ENCODE measurements at regions not wholly inside any gene's neighbourhood (a gene's known extent, or its start where the extent isn't known, plus 50 kb on each side); places are given as distances from the start of the nearest gene placed in this dataset.

DNA sequence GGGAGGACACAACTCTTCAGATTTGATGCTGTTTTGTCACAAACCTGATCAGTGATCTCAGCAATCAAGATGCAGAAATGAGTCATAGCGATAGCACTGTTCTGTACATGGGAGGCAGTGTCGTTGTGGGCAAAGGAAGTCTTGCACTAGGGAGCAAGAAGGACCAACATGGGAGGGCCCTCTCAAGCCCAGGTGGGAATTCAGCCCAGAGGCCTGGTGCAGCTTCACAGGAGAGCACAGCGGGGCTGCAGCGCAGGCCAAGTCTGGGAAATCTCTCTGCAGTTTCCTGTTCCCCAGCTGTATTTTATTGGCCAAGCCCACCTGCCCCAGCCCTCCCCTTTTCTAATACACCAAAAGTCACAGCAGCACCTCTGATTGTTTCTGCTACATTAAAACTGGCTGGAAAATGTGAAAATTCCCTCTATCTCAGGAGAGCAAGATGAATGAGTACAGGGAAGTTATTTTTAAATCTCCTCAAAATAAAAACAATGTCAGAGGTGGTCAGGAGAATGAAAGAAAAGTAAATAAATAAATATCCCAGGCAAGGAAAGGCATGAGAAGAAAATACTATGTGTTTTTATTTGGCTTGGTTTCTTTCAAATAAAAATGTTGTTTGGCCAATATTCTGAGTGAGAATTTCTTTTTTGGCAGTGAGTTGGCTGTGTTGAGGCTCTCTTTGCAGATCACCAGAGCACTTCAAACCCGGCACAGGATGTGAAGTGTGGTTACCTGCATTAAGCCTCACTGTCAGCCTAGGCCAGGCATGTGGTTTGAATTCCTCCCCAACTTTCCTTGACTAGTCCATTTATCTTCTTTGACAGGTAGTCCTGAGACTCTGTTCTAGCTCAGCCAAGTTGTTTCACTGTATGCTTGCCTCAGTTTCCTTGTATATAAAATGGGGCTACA lies 422.1 kb downstream of the PLPP3 start:
- no peak overlapping the region for H4K8ac ChIP-seq (ENCODE audit: extremely low read depth, insufficient read depth, low read length)
- no peaks in the 10 kb centered on the region for H3K27me3 ChIP-seq (replicated peaks in 1 of 4; ENCODE audit: control insufficient read depth in 3 of 4, extremely low read depth in 1 of 4, insufficient read depth in 3 of 4, low read length in 3 of 4)
- DNase-seq (ENCODE audit: low read depth in 1 of 2, low spot score in 2 of 2), result no peak
- H2BK15ac ChIP-seq (ENCODE audit: low read length), result no peak overlapping the region
- H2BK5ac ChIP-seq (ENCODE audit: low read depth, low read length), result no peak overlapping the region
- H2BK12ac ChIP-seq (ENCODE audit: low read depth, low read length), result no peak overlapping the region
- FAIRE-seq, result no peak
- no peak overlapping the region for H3K9ac ChIP-seq (replicated peaks in 1 of 4; ENCODE audit: extremely low read depth in 1 of 4, low read depth in 3 of 4, low read length in 3 of 4)
- no peak overlapping the region for H3K4me3 ChIP-seq (ENCODE audit: extremely low read depth in 1 of 4, insufficient read depth in 2 of 4, low read depth in 3 of 4, low read length in 4 of 4)
- H4K20me1 ChIP-seq (replicated peaks in 1 of 2; ENCODE audit: control insufficient read depth in 1 of 2, insufficient read depth in 2 of 2, low read length in 2 of 2), result no peaks in the 10 kb centered on the region
- no peak overlapping the region for H2AFZ ChIP-seq (ENCODE audit: low read length)
- H3K4me1 ChIP-seq (replicated peaks in 1 of 4; ENCODE audit: control insufficient read depth in 3 of 4, insufficient read depth in 4 of 4, low read length in 3 of 4), result no peaks in the 10 kb centered on the region; a peak in 1 of 7 replicates
- no peaks in the 10 kb centered on the region for H3K36me3 ChIP-seq (ENCODE audit: control insufficient read depth in 2 of 4, insufficient read depth in 4 of 4, low read length in 3 of 4)
- no peak overlapping the region for H2AK5ac ChIP-seq (ENCODE audit: low read depth, low read length)
- no peaks in the 10 kb centered on the region for H3K79me1 ChIP-seq (ENCODE audit: low read depth, low read length)
- POLR2A ChIA-PET (ENCODE audit: partially characterized antibody), result no interaction called here
- H4K5ac ChIP-seq (ENCODE audit: insufficient read length, low read depth, low read length), result no peak overlapping the region
- no peak overlapping the region for H3K14ac ChIP-seq (ENCODE audit: insufficient read length)
- H2BK20ac ChIP-seq (ENCODE audit: low read length), result peak overlapping the region; percentile 28; the same call in 1 of the 2 replicates
- H3K18ac ChIP-seq (ENCODE audit: extremely low read depth, low read length), result no peak overlapping the region
- H3K9me3 ChIP-seq (ENCODE audit: insufficient read depth in 2 of 2, low read depth in 1 of 2, low read length in 1 of 2), result no peaks in the 10 kb centered on the region
- H3K27ac ChIP-seq (ENCODE audit: low read depth, low read length), result no peak overlapping the region
- CTCF ChIA-PET (ENCODE audit: partially characterized antibody), result interaction anchor here (0.6 kb wide), 1 partner anchor 27 kb away, joined by 3 read pairs; no protein-coding TSS in a partner anchor
- no peak overlapping the region for H3K56ac ChIP-seq (replicated peaks; ENCODE audit: insufficient read length, low read depth, low read length)
- H3K4ac ChIP-seq (replicated peaks; ENCODE audit: insufficient read length, low read depth, low read length), result no peak overlapping the region
- H3K4me2 ChIP-seq (ENCODE audit: insufficient read depth in 1 of 2, low read depth in 2 of 2, low read length in 2 of 2), result no peak overlapping the region
- 82% methylated on average over 5 of the region's 5 CpGs; no CpG with 5 or more reads in 1 of the 2 experiments for WGBS, 2 experiments (ENCODE audit: extremely low coverage in 1 of 2, insufficient coverage in 1 of 2, insufficient read length in 1 of 2, insufficient replicate concordance in 2 of 2, low coverage in 1 of 2, low lambda C conversion rate in 2 of 2, missing lambda C conversion rate in 1 of 2)
- H3K23ac ChIP-seq (ENCODE audit: insufficient read length), result no peak overlapping the region
- H3K79me2 ChIP-seq (ENCODE audit: control insufficient read depth in 1 of 2, insufficient read depth in 2 of 2, low read length in 2 of 2), result no peaks in the 10 kb centered on the region
- no peak overlapping the region for H2BK120ac ChIP-seq (replicated peaks; ENCODE audit: low read depth, low read length)
- TF ChIP-seq, protein P1, sequence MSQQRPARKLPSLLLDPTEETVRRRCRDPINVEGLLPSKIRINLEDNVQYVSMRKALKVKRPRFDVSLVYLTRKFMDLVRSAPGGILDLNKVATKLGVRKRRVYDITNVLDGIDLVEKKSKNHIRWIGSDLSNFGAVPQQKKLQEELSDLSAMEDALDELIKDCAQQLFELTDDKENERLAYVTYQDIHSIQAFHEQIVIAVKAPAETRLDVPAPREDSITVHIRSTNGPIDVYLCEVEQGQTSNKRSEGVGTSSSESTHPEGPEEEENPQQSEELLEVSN (IDR thresholded peaks at IDR 0.05), result 0 out of 2 replicates have a peak, but pooled peaks have one; percentile 11
- TF ChIP-seq TEAD4 (IDR thresholded peaks at IDR 0.05; ENCODE audit: low read depth, low read length), result no peak
- TF ChIP-seq SUZ12 (IDR thresholded peaks at IDR 0.05; ENCODE audit: low read length), result no peak
- no peak for TF ChIP-seq RXRA (IDR thresholded peaks at IDR 0.05; ENCODE audit: insufficient read depth, low read depth, low read length)
- peaks cover 4% of the 10 kb centered on the region; the same call in 1 of the 2 replicates for H3K23me2 ChIP-seq (ENCODE audit: low read depth, low read length)
- H4K91ac ChIP-seq (replicated peaks; ENCODE audit: insufficient read length, low read length), result no peak overlapping the region
